ENCODE measurements at regions not wholly inside any gene's neighbourhood (a gene's known extent, or its start where the extent isn't known, plus 50 kb on each side); places are given as distances from the start of the nearest gene placed in this dataset.
"Not testable (repeated sequence)": the region's sequence is repeated elsewhere in the genome, so short reads cannot be mapped to it uniquely, and the experiment has no call there.

DNA sequence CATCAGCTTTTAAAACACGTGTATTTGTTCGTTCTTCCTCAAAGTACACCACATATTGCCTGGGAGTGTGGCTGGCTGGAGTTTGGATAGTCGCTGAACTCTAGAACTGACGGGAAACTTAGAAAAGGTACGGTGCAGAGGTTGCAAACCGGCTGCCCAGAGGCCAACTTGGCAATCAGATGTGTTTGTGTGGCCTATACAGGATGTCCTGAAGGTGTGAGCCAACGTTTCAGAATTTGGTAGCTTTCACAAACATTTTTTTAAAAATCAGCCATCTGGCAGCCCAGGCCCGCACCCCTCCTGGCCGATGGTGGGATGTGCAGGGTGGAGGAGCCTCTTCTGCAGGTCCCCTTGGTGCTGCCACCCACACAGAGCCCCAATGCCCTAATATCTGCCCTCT, 73.6 kb upstream of the SLC25A33 start:
- no peak for DNase-seq (ENCODE audit: low read depth)

- DNase-seq (ENCODE audit: low read depth) = peak; percentile 55
These were observed 72.2 kb upstream of the SLC25A33 start for GRCh38 chr1:9466780-9467758.

- DNase-seq (ENCODE audit: low read depth) = not testable (repeated sequence)
These were observed 69.4 kb upstream of the SLC25A33 start for GRCh38 chr1:9469882-9470281.

GRCh38 chr1:9471679-9472078, 67.6 kb upstream of the SLC25A33 start:
- no peak for DNase-seq (ENCODE audit: low read depth)

GRCh38 chr1:9472386-9473031, 66.8 kb upstream of the SLC25A33 start:
- DNase-seq (ENCODE audit: low read depth) = no peak

DNA sequence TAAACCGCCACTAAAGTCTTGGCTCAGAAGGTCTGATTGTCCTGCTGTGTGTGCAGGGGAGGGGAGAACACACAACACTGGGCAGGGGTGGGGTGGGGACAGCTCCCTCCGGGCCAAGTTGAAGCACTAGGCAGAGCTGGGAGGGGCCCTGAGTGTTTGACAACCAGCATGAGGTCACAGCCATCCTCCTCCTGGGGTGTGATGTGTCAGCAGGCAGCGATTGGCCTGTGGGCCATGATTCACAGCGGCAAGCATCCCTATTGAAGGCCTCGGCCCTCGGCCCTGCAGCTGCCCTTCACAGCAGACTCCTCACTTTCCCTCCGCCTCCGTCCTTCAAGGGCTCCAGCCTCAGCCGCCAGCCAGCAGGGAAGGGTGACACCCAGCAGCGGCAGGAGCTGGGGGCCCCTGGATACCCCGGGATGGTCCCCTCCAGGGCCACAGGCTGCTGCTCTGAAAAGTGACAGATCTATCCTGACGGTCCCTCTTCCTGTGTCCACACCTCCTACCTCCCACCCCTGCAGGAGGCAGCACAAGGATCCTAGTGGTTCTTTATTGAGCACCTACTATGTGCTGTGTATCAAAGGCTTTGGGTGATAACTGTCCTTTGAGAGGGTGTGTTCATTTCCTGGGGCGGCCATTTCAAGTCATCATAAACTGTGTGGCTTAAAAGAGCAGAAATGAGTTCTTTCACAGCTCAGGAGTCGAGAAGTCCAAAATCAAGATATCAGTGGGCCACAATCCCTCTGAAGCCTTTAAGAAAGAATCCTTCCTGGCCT, 66.0 kb upstream of the SLC25A33 start:
- peak; percentile 95 for DNase-seq (ENCODE audit: low read depth)

DNA sequence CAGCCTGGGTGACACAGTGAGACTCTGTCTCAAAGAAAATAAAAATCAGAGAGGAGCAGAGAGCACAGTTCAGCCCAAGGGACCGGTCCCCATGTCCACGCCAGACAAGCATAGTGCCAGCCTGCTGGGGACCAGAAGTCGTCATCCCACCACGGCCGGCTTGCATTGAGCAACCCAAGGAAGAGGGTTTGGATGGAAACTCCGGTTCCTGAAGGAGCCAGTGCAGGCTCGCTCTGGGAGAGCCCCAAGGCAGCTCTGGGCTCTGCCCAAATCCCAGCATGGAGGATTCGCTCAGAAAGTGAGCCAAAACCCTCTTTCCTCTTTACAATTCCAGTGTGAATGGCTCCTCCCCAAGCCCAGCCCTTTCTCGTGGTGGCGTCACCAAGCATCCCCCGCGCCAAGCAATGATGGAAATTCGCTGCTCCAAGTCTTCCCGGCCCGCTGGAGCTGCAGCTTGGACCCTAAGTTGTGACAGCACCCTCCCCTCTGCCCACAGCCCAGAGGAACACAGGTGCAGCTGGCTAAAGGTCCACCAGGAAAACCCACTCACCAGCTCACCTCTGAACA, 64.1 kb upstream of the SLC25A33 start:
- DNase-seq (ENCODE audit: low read depth) = no peak

GRCh38 chr1:9476790-9477463, 62.3 kb upstream of the SLC25A33 start:
- DNase-seq (ENCODE audit: low read depth) = peak; percentile 54

DNA sequence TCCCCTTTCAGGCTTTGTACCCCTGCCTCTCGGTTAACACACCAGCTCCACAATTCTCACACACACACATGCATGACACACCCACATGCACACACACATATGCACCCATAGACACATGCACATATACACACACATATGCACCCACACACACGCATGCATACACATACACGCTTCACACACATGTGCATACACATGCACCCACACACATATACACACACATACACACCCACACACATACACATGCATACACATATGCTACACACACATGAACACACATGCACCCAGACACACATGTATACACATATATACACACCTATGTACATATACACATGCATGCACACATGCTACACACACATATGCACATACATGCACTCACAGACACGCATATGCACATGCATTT, 61.7 kb upstream of the SLC25A33 start:
- no peak for DNase-seq (ENCODE audit: low read depth)

DNA sequence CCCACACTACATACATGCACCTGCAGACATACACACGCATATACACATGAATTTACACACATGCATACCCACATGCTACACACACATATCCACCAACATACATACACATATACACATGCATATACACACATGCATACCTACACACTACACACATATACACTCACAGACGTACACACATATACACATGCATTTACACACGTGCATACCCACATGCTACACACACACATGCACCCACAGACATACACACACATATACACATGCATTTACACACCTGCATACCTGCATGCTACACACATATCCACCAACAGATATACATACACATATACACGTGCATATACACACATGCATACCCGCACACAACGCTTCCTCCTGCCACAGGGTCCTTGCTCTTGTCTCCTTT, 61.2 kb upstream of the SLC25A33 start:
- no peak for DNase-seq (ENCODE audit: low read depth)

DNA sequence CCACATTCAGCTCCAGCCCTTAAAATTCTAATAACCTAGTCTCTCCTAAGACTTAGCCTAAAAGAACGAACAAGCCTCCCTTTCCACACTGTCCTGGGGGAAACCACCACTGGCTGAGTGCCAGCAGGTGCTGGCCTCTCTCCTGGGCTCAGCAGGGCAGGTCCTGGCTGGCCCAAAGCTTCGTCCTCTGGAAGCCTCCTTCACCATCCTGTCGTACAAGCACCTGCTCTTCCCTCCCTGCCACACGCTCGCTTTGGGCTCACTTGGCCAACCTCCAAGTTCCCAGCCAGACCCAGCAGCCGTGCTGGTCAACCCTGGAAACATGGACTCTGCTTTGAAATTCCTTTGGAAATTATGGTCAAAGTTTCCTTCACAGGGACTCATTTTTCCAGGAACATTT, 58.2 kb upstream of the SLC25A33 start:
- DNase-seq (ENCODE audit: low read depth) = no peak

DNA sequence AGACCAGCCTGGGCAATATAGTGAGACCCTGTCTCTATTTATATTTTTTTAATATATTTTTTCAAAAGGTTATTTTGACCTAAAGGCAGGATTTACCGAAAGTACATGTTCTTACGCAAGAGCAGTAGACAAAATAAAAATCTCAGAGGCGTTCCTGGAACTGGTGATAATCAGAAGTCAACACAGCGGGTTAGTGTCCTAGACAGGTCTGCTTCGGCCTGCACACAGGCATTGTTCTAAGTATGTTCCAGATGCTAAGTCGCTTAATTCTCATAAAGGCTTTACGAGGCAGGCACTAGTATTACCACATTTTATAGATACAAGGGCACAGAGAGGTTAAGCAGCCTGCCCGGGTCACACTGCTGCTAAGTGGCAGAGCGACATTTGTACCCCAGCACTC, 56.9 kb upstream of the SLC25A33 start:
- no peak for DNase-seq (ENCODE audit: low read depth)

DNA sequence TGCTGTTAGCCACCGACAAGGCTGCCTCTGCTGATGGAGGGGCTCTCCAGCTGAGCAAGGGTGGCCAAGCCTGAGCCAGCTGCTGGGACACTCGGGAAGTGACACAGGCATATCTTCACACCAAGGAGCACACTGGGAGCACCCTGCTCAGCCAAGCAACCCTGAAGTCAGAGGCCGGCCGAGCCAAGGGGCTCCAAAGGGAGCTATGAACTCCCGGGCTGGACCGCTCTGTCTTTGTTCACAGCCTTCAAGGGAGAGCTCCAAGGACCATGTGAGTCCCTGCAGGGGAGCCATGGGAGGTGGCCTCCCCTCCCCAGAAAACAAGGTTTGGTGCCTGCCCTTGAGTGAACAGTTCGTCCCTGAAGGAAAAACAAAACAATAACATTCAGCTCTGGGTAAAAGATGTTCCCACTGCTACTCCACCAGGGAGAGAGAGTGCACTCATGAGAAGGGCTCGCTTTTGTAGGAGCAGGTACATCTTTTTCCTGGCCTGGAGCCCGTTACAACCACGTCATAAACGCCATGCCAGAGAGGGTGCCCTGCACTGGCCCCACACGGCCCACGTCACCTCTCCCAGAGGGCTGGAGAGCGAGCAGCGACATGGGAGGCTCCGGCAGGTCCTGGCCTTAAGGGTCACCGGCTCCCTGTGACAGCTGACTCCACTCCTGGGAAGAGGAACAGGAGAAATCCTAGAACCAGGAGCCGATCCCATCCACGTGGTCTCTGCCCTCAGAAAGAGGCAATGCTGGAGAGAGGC, 56.3 kb upstream of the SLC25A33 start:
- no peak for DNase-seq (ENCODE audit: low read depth)

DNA sequence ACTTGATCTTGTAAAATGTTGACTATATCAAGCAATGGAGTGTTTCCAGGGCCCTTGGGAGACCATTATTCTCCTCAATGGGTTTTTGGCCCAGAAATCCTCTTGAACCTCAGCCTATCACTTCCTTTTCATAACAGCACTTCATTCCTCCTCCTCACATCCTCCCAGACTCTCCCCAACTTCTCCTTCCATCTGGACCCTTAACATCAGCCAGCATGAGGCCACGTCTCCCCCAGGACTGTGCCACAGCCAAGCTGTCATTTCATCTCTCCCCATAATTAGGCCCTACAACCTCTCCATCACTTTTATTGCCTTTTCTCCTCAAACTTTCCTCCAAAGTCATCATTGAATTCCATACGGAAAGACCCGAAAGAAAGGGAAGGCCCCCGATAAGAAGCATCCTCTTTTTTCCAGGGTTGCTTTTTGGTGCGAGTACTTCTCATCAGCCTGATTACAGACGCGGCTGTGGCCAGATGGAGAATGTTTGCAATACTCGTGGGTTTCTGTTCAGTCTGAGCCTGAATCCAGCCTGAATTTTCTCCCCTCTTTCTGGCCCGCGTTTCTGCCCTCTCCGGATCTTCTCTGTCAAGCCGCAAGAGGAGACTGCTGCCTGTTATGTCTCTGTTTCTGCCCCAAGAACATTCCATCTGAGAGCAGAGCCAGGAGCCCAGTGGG, 52.7 kb upstream of the SLC25A33 start:
- no peak for DNase-seq (ENCODE audit: low read depth)

Data from EH (cell line).